Spleen (tissue), 11 donors: ENCODE measurements at regions not wholly inside any gene's neighbourhood (a gene's known extent, or its start where the extent isn't known, plus 50 kb on each side); places are given as distances from the start of the nearest gene placed in this dataset.

Source experiments
- DNase-seq: peaks from one replicate; pipeline ENCODE4 v3.0.0-alpha.2; 2020
- H3K27ac ChIP-seq, 8 donors: fragments of 200-600 bp; sonication (generic) in 7 of 8; 1 replicate in 4 of 8; 2 replicates in 4 of 8; pipeline versions ENCODE4 v1.5.0 to v1.8.0; 2016 to 2021; ENCODE audit warnings: inconsistent platforms in 4 of 8, mild to moderate bottlenecking in 4 of 8, moderate library complexity in 1 of 8
- H3K27me3 ChIP-seq, 7 donors: fragments of 200-600 bp; sonication (generic) in 6 of 7; replicated peaks in 1 of 7; 1 replicate in 4 of 7; 2 replicates in 3 of 7; pipeline versions ENCODE4 v1.5.0 to v1.8.0; 2016 to 2021; ENCODE audit warnings: inconsistent platforms in 3 of 7, mild to moderate bottlenecking in 1 of 7
- H3K36me3 ChIP-seq, 6 donors: fragments of 200-600 bp; sonication (generic) in 5 of 6; 1 replicate in 4 of 6; 2 replicates in 2 of 6; pipeline versions ENCODE4 v1.5.0 to v1.8.0; 2016 to 2021; ENCODE audit warnings: inconsistent platforms in 2 of 6
- H3K4me1 ChIP-seq, 6 donors: fragments of 200-600 bp; sonication (generic) in 5 of 6; 1 replicate in 3 of 6; 2 replicates in 3 of 6; pipeline versions ENCODE4 v1.5.0 to v1.8.0; 2016 to 2021; ENCODE audit warnings: inconsistent platforms in 3 of 6
- H3K4me3 ChIP-seq, 8 donors: fragments of 200-600 bp; sonication (generic) in 7 of 8; 1 replicate in 4 of 8; 2 replicates in 4 of 8; pipeline versions ENCODE4 v1.5.0 to v1.8.0; 2016 to 2021; ENCODE audit warnings: inconsistent platforms in 4 of 8, mild to moderate bottlenecking in 4 of 8, moderate library complexity in 2 of 8
- H3K9me3 ChIP-seq, 8 donors: fragments of 200-600 bp; sonication (generic) in 7 of 8; 1 replicate in 4 of 8; 2 replicates in 4 of 8; pipeline versions ENCODE4 v1.5.0 to v1.8.0; 2016 to 2021; ENCODE audit warnings: inconsistent platforms in 4 of 8
- CTCF ChIP-seq, 11 experiments: fragments of 200-600 bp in 7 of 11; fragments of 450-650 bp in 4 of 11; sonication (generic) in 4 of 11; IDR thresholded peaks in 8 of 11; conservative IDR thresholded peaks in 3 of 11; 1 replicate in 7 of 11; 2 replicates in 4 of 11; pipeline versions ENCODE4 v1.4.0 to v1.8.0; 2016 to 2021; ENCODE audit warnings: antibody characterized with exemption in 11 of 11, inconsistent platforms in 4 of 11, mild to moderate bottlenecking in 1 of 11
- POLR2A ChIP-seq, 3 donors: fragments of 450-650 bp; IDR thresholded peaks; one replicate each; pipeline ENCODE4 v1.5.1; 2017; ENCODE audit warnings: antibody characterized with exemption in 3 of 3, mild to moderate bottlenecking in 1 of 3
- POLR2AphosphoS5 ChIP-seq, 3 donors: sonication (generic); formaldehyde crosslinking; IDR thresholded peaks; one replicate each; pipeline ENCODE4 v1.5.1; 2017; ENCODE audit warnings: antibody characterized with exemption in 3 of 3
- WGBS, 5 donors: extraction: QIAGEN DNeasy Blood & Tissue Kit in 3 of 5; methylation state at CpG; one replicate each; pipeline versions ENCODE4 v1.1.5 to v1.1.7; 2013 to 2018; 5-methylcytosine and 5-hydroxymethylcytosine counted together
- intact Hi-C: fragments of 100-400 bp; cut with DNase I; formaldehyde crosslinking; loops from one replicate; pipeline ENCODE4 v1.15.0; 2023; ENCODE audit warnings: low total_unique reads
- donor health status: healthy with polysubstance abuse.
- donor health status: DM: no; HTN: no; CAD: no; lungs with moderate emphysema.
- donor health status: DM: no; HTN: no; CAD: no.
- donor health status: Bipolar disorder and iron deficiency.
- donor health status: healthy.
- donor health status: DM: no; HTN: no; CAD: no.
- donor health status: DM: yes; HTN: yes; CAD: no.

GRCh38 chr10:61341008-61341407, 112.2 kb downstream of the TMEM26 start:
- no peak for TF ChIP-seq POLR2AphosphoS5 (IDR thresholded peaks at IDR 0.05)
- TF ChIP-seq CTCF (IDR thresholded peaks at IDR 0.05 in 8 of 11, conservative IDR thresholded peaks at IDR 0.05 in 3 of 11), result no peak
- TF ChIP-seq POLR2A (IDR thresholded peaks at IDR 0.05), result no peak
- no peaks in the 10 kb centered on the region for H3K4me1 ChIP-seq
- intact Hi-C loops, result no loop called here

GRCh38 chr10:61338146-61338545, 115.0 kb downstream of the TMEM26 start:
- intact Hi-C loops, result no loop called here
- WGBS, 5 donors, result 89 to 97% (median 93%) methylated on average over 1 of the region's 1 CpG
- TF ChIP-seq POLR2A (IDR thresholded peaks at IDR 0.05) (no peak), CTCF (IDR thresholded peaks at IDR 0.05 in 8 of 11, conservative IDR thresholded peaks at IDR 0.05 in 3 of 11) (no peak), POLR2AphosphoS5 (IDR thresholded peaks at IDR 0.05) (no peak)

More at GRCh38 chr10:61341008-61341407, 112.2 kb downstream of the TMEM26 start:
- Histone ChIP-seq H3K4me3 (no peak overlapping the region), H3K9me3 (no peaks in the 10 kb centered on the region), H3K27ac (no peak overlapping the region), H3K27me3 (no peaks in the 10 kb centered on the region), H3K36me3 (no peaks in the 10 kb centered on the region)
- no peak for DNase-seq

GRCh38 chr10:61337741-61338140, 115.4 kb downstream of the TMEM26 start:
- Histone ChIP-seq H3K9me3 (no peaks in the 10 kb centered on the region), H3K4me1 (no peaks in the 10 kb centered on the region), H3K4me3 (no peak overlapping the region), H3K27me3 (no peaks in the 10 kb centered on the region), H3K27ac (no peak overlapping the region), H3K36me3 (no peaks in the 10 kb centered on the region)
- no peak for DNase-seq
- intact Hi-C loops, result no loop called here
- TF ChIP-seq CTCF (IDR thresholded peaks at IDR 0.05 in 8 of 11, conservative IDR thresholded peaks at IDR 0.05 in 3 of 11) (no peak), POLR2A (IDR thresholded peaks at IDR 0.05) (no peak), POLR2AphosphoS5 (IDR thresholded peaks at IDR 0.05) (no peak)
- WGBS, 5 donors, result 92 to 96% (median 93%) methylated on average over 3 of the region's 3 CpGs

More at GRCh38 chr10:61338146-61338545, 115.0 kb downstream of the TMEM26 start:
- H3K27ac ChIP-seq, result no peak overlapping the region
- no peaks in the 10 kb centered on the region for H3K4me1 ChIP-seq
- no peak overlapping the region for H3K4me3 ChIP-seq
- H3K9me3 ChIP-seq, result no peaks in the 10 kb centered on the region
- no peaks in the 10 kb centered on the region for H3K36me3 ChIP-seq
- no peak for DNase-seq
- H3K27me3 ChIP-seq, result no peaks in the 10 kb centered on the region

GRCh38 chr10:61336831-61337230, 116.3 kb downstream of the TMEM26 start:
- TF ChIP-seq POLR2A (IDR thresholded peaks at IDR 0.05) (no peak), CTCF (IDR thresholded peaks at IDR 0.05 in 8 of 11, conservative IDR thresholded peaks at IDR 0.05 in 3 of 11) (no peak), POLR2AphosphoS5 (IDR thresholded peaks at IDR 0.05) (no peak)
- no peak overlapping the region for H3K27ac ChIP-seq
- H3K36me3 ChIP-seq, result no peaks in the 10 kb centered on the region
- no peak for DNase-seq
- intact Hi-C loops, result no loop called here
- 61 to 93% (median 90%) methylated on average over 4 of the region's 4 CpGs for WGBS, 5 donors
- H3K4me1 ChIP-seq, result no peaks in the 10 kb centered on the region
- no peak overlapping the region for H3K4me3 ChIP-seq
- no peaks in the 10 kb centered on the region for H3K27me3 ChIP-seq
- H3K9me3 ChIP-seq, result no peaks in the 10 kb centered on the region
